Hematopoietic multipotent progenitor cell treated with erythropoietin and hydrocortisone succinate and interleukin-3 and kit ligand, for 17 days (in vitro differentiated cells): ENCODE measurements at regions not wholly inside any gene's neighbourhood (a gene's known extent, or its start where the extent isn't known, plus 50 kb on each side); places are given as distances from the start of the nearest gene placed in this dataset.
"Not testable (repeated sequence)": the region's sequence is repeated elsewhere in the genome, so short reads cannot be mapped to it uniquely, and the experiment has no call there.

Source experiments
- DNase-seq: peaks from one replicate; pipeline ENCODE4 v3.0.0-alpha.2; 2015; ENCODE audit warnings: low spot score

- DNase-seq = not testable (repeated sequence)
Observed at GRCh38 chr7:14967376-14967775, 64.8 kb upstream of the DGKB start.

GRCh38 chr7:14962778-14963177 lies 60.2 kb upstream of the DGKB start:
- no peak for DNase-seq

- no peak for DNase-seq
Observed at GRCh38 chr7:14960721-14961120, 58.2 kb upstream of the DGKB start.

GRCh38 chr7:14959339-14959738 lies 56.8 kb upstream of the DGKB start:
- DNase-seq = no peak

- no peak for DNase-seq
Observed at GRCh38 chr7:14954035-14954434, 51.5 kb upstream of the DGKB start.
